Neural progenitor cell (in vitro differentiated cells): ENCODE measurements at regions not wholly inside any gene's neighbourhood (a gene's known extent, or its start where the extent isn't known, plus 50 kb on each side); places are given as distances from the start of the nearest gene placed in this dataset.
A peak's percentile ranks its signal among the peaks of the same experiment; 100 is the strongest.

Experiments
- DNase-seq: peaks from one replicate; pipeline ENCODE4 v3.0.0-alpha.2; 2016; ENCODE audit warnings: low spot score
- H2AFZ ChIP-seq: fragments of 200-600 bp; sonication (generic); replicated peaks from 2 replicates; pipeline ENCODE4 v1.6.1; 2016; ENCODE audit warnings: antibody characterized with exemption
- H3F3A ChIP-seq: fragments of 200-600 bp; sonication (generic); 2 replicates; pipeline ENCODE4 v1.6.1; 2016; ENCODE audit warnings: antibody characterized with exemption, low read depth
- H3K27ac ChIP-seq: fragments of 200-600 bp; sonication (generic); 2 replicates; pipeline ENCODE4 v1.5.1; 2016; ENCODE audit warnings: mild to moderate bottlenecking
- H3K27me3 ChIP-seq: fragments of 200-600 bp; sonication (generic); 2 replicates; pipeline ENCODE4 v1.6.1; 2016; ENCODE audit warnings: mild to moderate bottlenecking, moderate library complexity
- H3K36me3 ChIP-seq: fragments of 200-600 bp; sonication (generic); 2 replicates; pipeline ENCODE4 v1.5.1; 2016
- H3K4me1 ChIP-seq: fragments of 200-600 bp; sonication (generic); 2 replicates; pipeline ENCODE4 v1.6.1; 2016; ENCODE audit warnings: mixed run types
- H3K4me2 ChIP-seq: fragments of 200-600 bp; sonication (generic); 2 replicates; pipeline ENCODE4 v1.6.1; 2016
- H3K4me3 ChIP-seq: fragments of 200-600 bp; sonication (generic); 2 replicates; pipeline ENCODE4 v1.5.1; 2016
- H3K79me2 ChIP-seq: fragments of 200-600 bp; sonication (generic); 2 replicates; pipeline ENCODE4 v1.6.1; 2016; ENCODE audit warnings: low read depth
- H3K9ac ChIP-seq: fragments of 200-600 bp; sonication (generic); 2 replicates; pipeline ENCODE4 v1.6.1; 2016
- H3K9me3 ChIP-seq: fragments of 200-600 bp; sonication (generic); 2 replicates; pipeline ENCODE4 v1.5.1; 2016; ENCODE audit warnings: low read depth
- H4K20me1 ChIP-seq: fragments of 200-600 bp; sonication (generic); 2 replicates; pipeline ENCODE4 v1.6.1; 2016; ENCODE audit warnings: low read depth
- H3K27ac Mint-ChIP-seq: 3 replicates; pipeline ENCODE4 v1.8.0; 2021; ENCODE audit warnings: mixed read lengths
- H3K27me3 Mint-ChIP-seq: 2 replicates; pipeline ENCODE4 v1.8.0; 2022; ENCODE audit warnings: low read depth, mild to moderate bottlenecking, inconsistent platforms, moderate library complexity, mixed read lengths; ENCODE audit not compliant: insufficient read depth
- H3K36me3 Mint-ChIP-seq: 3 replicates; pipeline ENCODE4 v1.8.0; 2021; ENCODE audit warnings: mixed read lengths
- H3K4me1 Mint-ChIP-seq: 3 replicates; pipeline ENCODE4 v1.8.0; 2021; ENCODE audit warnings: mixed read lengths
- H3K4me3 Mint-ChIP-seq: 3 replicates; pipeline ENCODE4 v1.8.0; 2021; ENCODE audit warnings: mild to moderate bottlenecking, moderate library complexity, mixed read lengths
- H3K9me3 Mint-ChIP-seq: 3 replicates; pipeline ENCODE4 v1.8.0; 2020; ENCODE audit warnings: mixed read lengths
- CTCF ChIP-seq: fragments of 200-600 bp; sonication (generic); IDR thresholded peaks from 2 replicates; pipeline ENCODE4 v1.5.1; 2017; ENCODE audit warnings: antibody characterized with exemption, mild to moderate bottlenecking
- EZH2 ChIP-seq: fragments of 200-600 bp; sonication (generic); IDR thresholded peaks from 2 replicates; pipeline ENCODE4 v1.6.1; 2017; ENCODE audit warnings: antibody characterized with exemption, mild to moderate bottlenecking, moderate library complexity
- EZH2phosphoT487 ChIP-seq: fragments of 200-600 bp; sonication (generic); IDR thresholded peaks from 2 replicates; pipeline ENCODE4 v1.6.1; 2017; ENCODE audit warnings: antibody characterized with exemption

GRCh38 chr6:28775405-28776129, 148.2 kb downstream of the TRIM27 start:
- Histone ChIP-seq H3K4me3 (peak overlapping the region; percentile 34), H3K36me3 (no peaks in the 10 kb centered on the region), H2AFZ (no peak overlapping the region), H3K27ac (no peak overlapping the region), H3K27me3 (peaks cover 100% of the 10 kb centered on the region), H3K79me2 (no peaks in the 10 kb centered on the region), H4K20me1 (peaks cover 83% of the 10 kb centered on the region), H3F3A (peaks cover 37% of the 10 kb centered on the region), H3K9me3 (no peaks in the 10 kb centered on the region), H3K4me1 (peaks cover 33% of the 10 kb centered on the region), H3K4me2 (peak overlapping the region; percentile 63), H3K9ac (no peak overlapping the region)
- Mint-ChIP-seq H3K4me1 (no peaks in the 10 kb centered on the region), H3K4me3 (no peak overlapping the region), H3K36me3 (no peaks in the 10 kb centered on the region), H3K27me3 (peaks cover 99% of the 10 kb centered on the region), H3K9me3 (peaks cover 19% of the 10 kb centered on the region), H3K27ac (no peak overlapping the region)
- TF ChIP-seq CTCF = no peak
- TF ChIP-seq EZH2phosphoT487 = peak; percentile 66
- TF ChIP-seq EZH2 = peak; percentile 76
- DNase-seq = peak; percentile 46

- TF ChIP-seq CTCF = no peak
- TF ChIP-seq EZH2phosphoT487 = peak; percentile 2
- peak; percentile 79 for TF ChIP-seq EZH2
- no peak overlapping the region for H3K9ac ChIP-seq
- Mint-ChIP-seq H3K27me3 (peaks cover 99% of the 10 kb centered on the region), H3K9me3 (peaks cover 19% of the 10 kb centered on the region), H3K4me3 (no peak overlapping the region), H3K36me3 (no peaks in the 10 kb centered on the region), H3K4me1 (no peaks in the 10 kb centered on the region), H3K27ac (no peak overlapping the region)
- H3K4me2 ChIP-seq = peak overlapping the region; percentile 63
- H3K36me3 ChIP-seq = no peaks in the 10 kb centered on the region
- peaks cover 37% of the 10 kb centered on the region for H3F3A ChIP-seq
- peaks cover 33% of the 10 kb centered on the region for H3K4me1 ChIP-seq
- no peak overlapping the region for H2AFZ ChIP-seq
- H3K79me2 ChIP-seq = no peaks in the 10 kb centered on the region
- H3K27me3 ChIP-seq = peaks cover 100% of the 10 kb centered on the region
- peak overlapping the region; percentile 34 for H3K4me3 ChIP-seq
- peaks cover 76% of the 10 kb centered on the region for H4K20me1 ChIP-seq
- no peak overlapping the region for H3K27ac ChIP-seq
- DNase-seq = peak; percentile 79
- H3K9me3 ChIP-seq = no peaks in the 10 kb centered on the region
These were observed 147.3 kb downstream of the TRIM27 start for GRCh38 chr6:28776269-28777146.

GRCh38 chr6:28777147-28777461, 146.7 kb downstream of the TRIM27 start:
- Histone ChIP-seq H3K79me2 (no peaks in the 10 kb centered on the region), H3K4me2 (peak overlapping the region; percentile 63), H3K36me3 (no peaks in the 10 kb centered on the region), H3K27me3 (peaks cover 100% of the 10 kb centered on the region), H3F3A (peaks cover 37% of the 10 kb centered on the region), H3K9me3 (no peaks in the 10 kb centered on the region), H3K9ac (no peak overlapping the region), H2AFZ (no peak overlapping the region), H3K4me3 (peak overlapping the region; percentile 34), H3K27ac (no peak overlapping the region), H3K4me1 (peaks cover 33% of the 10 kb centered on the region), H4K20me1 (peaks cover 76% of the 10 kb centered on the region)
- DNase-seq = no peak
- H3K9me3 Mint-ChIP-seq = peaks cover 19% of the 10 kb centered on the region
- TF ChIP-seq EZH2 (no peak), EZH2phosphoT487 (no peak), CTCF (no peak)
- H3K4me1 Mint-ChIP-seq = no peaks in the 10 kb centered on the region
- peaks cover 99% of the 10 kb centered on the region for H3K27me3 Mint-ChIP-seq
- H3K36me3 Mint-ChIP-seq = no peaks in the 10 kb centered on the region
- H3K27ac Mint-ChIP-seq = no peak overlapping the region
- no peak overlapping the region for H3K4me3 Mint-ChIP-seq
